Liver (tissue), 8 donors: ENCODE measurements at regions not wholly inside any gene's neighbourhood (a gene's known extent, or its start where the extent isn't known, plus 50 kb on each side); places are given as distances from the start of the nearest gene placed in this dataset.

Experiments
- DNase-seq: peaks from one replicate; pipeline ENCODE4 v3.0.0-alpha.2; 2017; ENCODE audit warnings: low spot score
- H3K27ac ChIP-seq, 2 donors: one replicate each; pipeline ENCODE4 v1.7.0; 2013; ENCODE audit warnings: inconsistent platforms in 2 of 2, low read length in 2 of 2, control low read depth in 1 of 2, low read depth in 1 of 2, mild to moderate bottlenecking in 1 of 2
- H3K27me3 ChIP-seq, 4 donors: one replicate each; pipeline versions ENCODE4 v1.6.1 to v1.7.0; 2013; ENCODE audit warnings: low read length in 3 of 4, inconsistent platforms in 1 of 4, mild to moderate bottlenecking in 1 of 4, moderate library complexity in 1 of 4; ENCODE audit not compliant: control insufficient read depth in 4 of 4, insufficient read depth in 4 of 4
- H3K36me3 ChIP-seq, 4 donors: one replicate each; pipeline versions ENCODE4 v1.6.1 to v1.7.0; 2013; ENCODE audit warnings: low read length in 3 of 4, mild to moderate bottlenecking in 3 of 4, low read depth in 1 of 4, moderate library complexity in 1 of 4; ENCODE audit not compliant: control insufficient read depth in 4 of 4, insufficient read depth in 3 of 4
- H3K4me1 ChIP-seq, 4 donors: one replicate each; pipeline versions ENCODE4 v1.6.1 to v1.7.0; 2013; ENCODE audit warnings: low read length in 3 of 4, mild to moderate bottlenecking in 3 of 4, moderate library complexity in 1 of 4; ENCODE audit not compliant: control insufficient read depth in 4 of 4, insufficient read depth in 4 of 4
- H3K4me3 ChIP-seq, 3 donors: one replicate each; pipeline versions ENCODE4 v1.6.1 to v1.7.0; 2013; ENCODE audit warnings: low read length in 3 of 3, control low read depth in 1 of 3, low read depth in 1 of 3, mild to moderate bottlenecking in 1 of 3
- H3K9ac ChIP-seq, 2 donors: one replicate each; pipeline ENCODE4 v1.7.0; 2013; ENCODE audit warnings: low read length in 2 of 2, mild to moderate bottlenecking in 2 of 2, moderate library complexity in 2 of 2, control low read depth in 1 of 2, low read depth in 1 of 2
- H3K9me3 ChIP-seq, 4 donors: one replicate each; pipeline versions ENCODE4 v1.6.1 to v1.7.0; 2013; ENCODE audit warnings: low read length in 3 of 4; ENCODE audit not compliant: control insufficient read depth in 4 of 4
- ATF3 ChIP-seq: IDR thresholded peaks from 2 replicates; pipeline ENCODE4 v1.6.1; 2016; ENCODE audit warnings: antibody characterized with exemption
- CTCF ChIP-seq: fragments of 150-350 bp; IDR thresholded peaks from 2 replicates; pipeline ENCODE4 v1.5.1; 2017; ENCODE audit warnings: improper control_type of control experiment, low read depth, low read length; ENCODE audit not compliant: missing input control
- EGR1 ChIP-seq, 2 donors: IDR thresholded peaks; 2 replicates each; pipeline ENCODE4 v1.6.1; 2016 to 2018; ENCODE audit warnings: antibody characterized with exemption in 2 of 2, low read depth in 2 of 2
- FOXA1 ChIP-seq: IDR thresholded peaks from 2 replicates; pipeline ENCODE4 v1.6.1; 2016; ENCODE audit warnings: antibody characterized with exemption
- FOXA2 ChIP-seq: IDR thresholded peaks from 2 replicates; pipeline ENCODE4 v1.6.1; 2016; ENCODE audit warnings: antibody characterized with exemption
- GABPA ChIP-seq, 2 donors: IDR thresholded peaks in 1 of 2; conservative IDR thresholded peaks in 1 of 2; 2 replicates each; pipeline ENCODE4 v1.6.1; 2016; ENCODE audit warnings: antibody characterized with exemption in 2 of 2, mild to moderate bottlenecking in 1 of 2, moderate library complexity in 1 of 2
- HNF4A ChIP-seq, 2 donors: conservative IDR thresholded peaks; 2 replicates each; pipeline ENCODE4 v1.6.1; 2016; ENCODE audit warnings: antibody characterized with exemption in 2 of 2, mild to moderate bottlenecking in 2 of 2
- HNF4G ChIP-seq: IDR thresholded peaks from 2 replicates; pipeline ENCODE4 v1.6.1; 2016; ENCODE audit warnings: antibody characterized with exemption
- JUND ChIP-seq, 2 donors: IDR thresholded peaks; 2 replicates each; pipeline ENCODE4 v1.6.1; 2016; ENCODE audit warnings: antibody characterized with exemption in 2 of 2
- MAX ChIP-seq: IDR thresholded peaks from 2 replicates; pipeline ENCODE4 v1.6.1; 2016; ENCODE audit warnings: antibody characterized with exemption
- NR2F2 ChIP-seq: IDR thresholded peaks from 2 replicates; pipeline ENCODE4 v1.6.1; 2016; ENCODE audit warnings: antibody characterized with exemption
- RAD21 ChIP-seq, 2 donors: IDR thresholded peaks; 2 replicates each; pipeline ENCODE4 v1.6.1; 2016; ENCODE audit warnings: antibody characterized with exemption in 2 of 2, mild to moderate bottlenecking in 2 of 2
- RXRA ChIP-seq, 2 donors: IDR thresholded peaks; 2 replicates each; pipeline ENCODE4 v1.6.1; 2017 to 2018; ENCODE audit warnings: antibody characterized with exemption in 2 of 2, mild to moderate bottlenecking in 1 of 2
- SP1 ChIP-seq: IDR thresholded peaks from 2 replicates; pipeline ENCODE4 v1.6.1; 2018; ENCODE audit warnings: antibody characterized with exemption, mild to moderate bottlenecking
- TAF1 ChIP-seq: conservative IDR thresholded peaks from 2 replicates; pipeline ENCODE4 v1.6.1; 2016; ENCODE audit warnings: antibody characterized with exemption, mild to moderate bottlenecking
- YY1 ChIP-seq: IDR thresholded peaks from 2 replicates; pipeline ENCODE4 v1.6.1; 2016; ENCODE audit warnings: antibody characterized with exemption, mild to moderate bottlenecking
- WGBS: extraction: QIAGEN DNeasy Blood & Tissue Kit; methylation state at CpG from one replicate; pipeline ENCODE4 v1.1.7; 2013; 5-methylcytosine and 5-hydroxymethylcytosine counted together
- TF ChIP-seq, protein P1 (sequence below): IDR thresholded peaks from 2 replicates; pipeline ENCODE4 v1.6.1; 2016; ENCODE audit warnings: antibody characterized with exemption, mild to moderate bottlenecking
- TF ChIP-seq, protein P2 (sequence below): IDR thresholded peaks from 2 replicates; pipeline ENCODE4 v1.6.1; 2016; ENCODE audit warnings: antibody characterized with exemption
- donor health status: healthy.
- donor health status: healthy.
- donor health status: healthy.
- donor health status: healthy.
- donor health status: healthy.

DNA sequence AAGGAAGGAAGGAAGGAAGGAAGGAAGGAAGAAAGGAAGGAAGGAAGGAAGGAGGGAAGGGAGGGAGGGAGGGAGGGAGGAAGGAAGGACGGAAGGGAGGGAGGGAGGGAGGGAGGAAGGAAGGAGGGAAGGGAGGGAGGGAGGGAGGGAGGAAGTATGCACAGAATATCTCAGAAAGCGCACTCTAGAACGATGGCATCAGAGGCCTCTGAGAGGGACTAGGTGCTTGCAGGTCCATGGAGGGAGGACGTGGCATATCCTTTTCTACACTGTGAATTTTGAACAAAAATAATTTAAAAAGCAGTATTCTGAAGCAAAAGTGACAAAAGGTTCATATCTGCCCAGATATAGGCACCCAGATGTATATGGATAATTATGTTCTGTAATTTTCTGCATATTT lies 65.5 kb downstream of the SYF2 start:
- DNase-seq: no peak
- no peak overlapping the region for H3K4me3 ChIP-seq
- no peaks in the 10 kb centered on the region for H3K27me3 ChIP-seq
- no peak for TF ChIP-seq HNF4G
- TF ChIP-seq CTCF: no peak
- no peak for TF ChIP-seq HNF4A (conservative IDR thresholded peaks at IDR 0.05)
- no peak for TF ChIP-seq ATF3
- H3K9me3 ChIP-seq: no peaks in the 10 kb centered on the region
- 93% methylated on average over 3 of the region's 4 CpGs for WGBS
- H3K27ac ChIP-seq: no peak overlapping the region
- H3K36me3 ChIP-seq: no peaks in the 10 kb centered on the region
- H3K4me1 ChIP-seq: peaks cover 3 to 18% (median 11%) of the 10 kb centered on the region in 4 donors
- no peak overlapping the region for H3K9ac ChIP-seq

DNA sequence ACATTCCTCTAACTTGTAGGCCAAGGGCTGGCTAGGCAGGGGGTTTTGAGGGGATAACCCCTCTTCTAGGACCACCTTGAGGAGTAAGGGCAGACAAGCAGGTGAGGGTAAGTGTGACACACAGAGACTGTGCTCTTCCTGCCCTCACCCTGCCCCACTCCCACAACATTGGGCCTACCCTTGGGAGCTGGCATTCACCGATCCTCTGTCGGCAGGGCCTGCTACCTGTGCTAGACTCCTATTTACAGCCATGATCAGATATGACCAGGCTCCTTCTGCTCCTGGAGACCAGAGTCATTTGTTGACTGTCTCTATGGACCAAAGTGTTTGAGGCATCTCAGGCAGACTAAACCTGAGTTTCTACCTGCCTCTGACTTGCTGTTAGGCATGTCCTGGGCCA lies 68.3 kb downstream of the SYF2 start:
- Histone ChIP-seq H3K9ac (no peak overlapping the region), H3K9me3 (no peaks in the 10 kb centered on the region), H3K27me3 (no peaks in the 10 kb centered on the region), H3K4me3 (no peak overlapping the region), H3K27ac (no peak overlapping the region), H3K36me3 (no peaks in the 10 kb centered on the region), H3K4me1 (peaks cover 3 to 17% (median 10%) of the 10 kb centered on the region in 4 donors)
- TF ChIP-seq YY1 (no peak), FOXA2 (no peak), FOXA1 (no peak), HNF4A (conservative IDR thresholded peaks at IDR 0.05) (no peak), JUND (IDR thresholded peaks at IDR 0.05) (no peak), ATF3 (no peak), TAF1 (no peak), CTCF (no peak), HNF4G (no peak), NR2F2 (no peak), RAD21 (IDR thresholded peaks at IDR 0.05) (no peak), MAX (no peak), RXRA (IDR thresholded peaks at IDR 0.05) (no peak), SP1 (no peak), GABPA (IDR thresholded peaks at IDR 0.05 in 1 of 2, conservative IDR thresholded peaks at IDR 0.05 in 1 of 2) (no peak), EGR1 (IDR thresholded peaks at IDR 0.05; ENCODE audit: low read depth in 2 of 2) (no peak)
- TF ChIP-seq, protein P1, sequence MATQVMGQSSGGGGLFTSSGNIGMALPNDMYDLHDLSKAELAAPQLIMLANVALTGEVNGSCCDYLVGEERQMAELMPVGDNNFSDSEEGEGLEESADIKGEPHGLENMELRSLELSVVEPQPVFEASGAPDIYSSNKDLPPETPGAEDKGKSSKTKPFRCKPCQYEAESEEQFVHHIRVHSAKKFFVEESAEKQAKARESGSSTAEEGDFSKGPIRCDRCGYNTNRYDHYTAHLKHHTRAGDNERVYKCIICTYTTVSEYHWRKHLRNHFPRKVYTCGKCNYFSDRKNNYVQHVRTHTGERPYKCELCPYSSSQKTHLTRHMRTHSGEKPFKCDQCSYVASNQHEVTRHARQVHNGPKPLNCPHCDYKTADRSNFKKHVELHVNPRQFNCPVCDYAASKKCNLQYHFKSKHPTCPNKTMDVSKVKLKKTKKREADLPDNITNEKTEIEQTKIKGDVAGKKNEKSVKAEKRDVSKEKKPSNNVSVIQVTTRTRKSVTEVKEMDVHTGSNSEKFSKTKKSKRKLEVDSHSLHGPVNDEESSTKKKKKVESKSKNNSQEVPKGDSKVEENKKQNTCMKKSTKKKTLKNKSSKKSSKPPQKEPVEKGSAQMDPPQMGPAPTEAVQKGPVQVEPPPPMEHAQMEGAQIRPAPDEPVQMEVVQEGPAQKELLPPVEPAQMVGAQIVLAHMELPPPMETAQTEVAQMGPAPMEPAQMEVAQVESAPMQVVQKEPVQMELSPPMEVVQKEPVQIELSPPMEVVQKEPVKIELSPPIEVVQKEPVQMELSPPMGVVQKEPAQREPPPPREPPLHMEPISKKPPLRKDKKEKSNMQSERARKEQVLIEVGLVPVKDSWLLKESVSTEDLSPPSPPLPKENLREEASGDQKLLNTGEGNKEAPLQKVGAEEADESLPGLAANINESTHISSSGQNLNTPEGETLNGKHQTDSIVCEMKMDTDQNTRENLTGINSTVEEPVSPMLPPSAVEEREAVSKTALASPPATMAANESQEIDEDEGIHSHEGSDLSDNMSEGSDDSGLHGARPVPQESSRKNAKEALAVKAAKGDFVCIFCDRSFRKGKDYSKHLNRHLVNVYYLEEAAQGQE: no peak
- TF ChIP-seq, protein P2, sequence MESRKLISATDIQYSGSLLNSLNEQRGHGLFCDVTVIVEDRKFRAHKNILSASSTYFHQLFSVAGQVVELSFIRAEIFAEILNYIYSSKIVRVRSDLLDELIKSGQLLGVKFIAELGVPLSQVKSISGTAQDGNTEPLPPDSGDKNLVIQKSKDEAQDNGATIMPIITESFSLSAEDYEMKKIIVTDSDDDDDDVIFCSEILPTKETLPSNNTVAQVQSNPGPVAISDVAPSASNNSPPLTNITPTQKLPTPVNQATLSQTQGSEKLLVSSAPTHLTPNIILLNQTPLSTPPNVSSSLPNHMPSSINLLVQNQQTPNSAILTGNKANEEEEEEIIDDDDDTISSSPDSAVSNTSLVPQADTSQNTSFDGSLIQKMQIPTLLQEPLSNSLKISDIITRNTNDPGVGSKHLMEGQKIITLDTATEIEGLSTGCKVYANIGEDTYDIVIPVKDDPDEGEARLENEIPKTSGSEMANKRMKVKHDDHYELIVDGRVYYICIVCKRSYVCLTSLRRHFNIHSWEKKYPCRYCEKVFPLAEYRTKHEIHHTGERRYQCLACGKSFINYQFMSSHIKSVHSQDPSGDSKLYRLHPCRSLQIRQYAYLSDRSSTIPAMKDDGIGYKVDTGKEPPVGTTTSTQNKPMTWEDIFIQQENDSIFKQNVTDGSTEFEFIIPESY: no peak
- DNase-seq: no peak
- 99% methylated on average over 2 of the region's 2 CpGs for WGBS
